Epidermal melanocyte (primary cell): ENCODE measurements at regions not wholly inside any gene's neighbourhood (a gene's known extent, or its start where the extent isn't known, plus 50 kb on each side); places are given as distances from the start of the nearest gene placed in this dataset.

Experiments used
- DNase-seq: peaks from one replicate; pipeline ENCODE4 v3.0.0; 2011; ENCODE audit warnings: low spot score; ENCODE audit not compliant: insufficient read length

DNA sequence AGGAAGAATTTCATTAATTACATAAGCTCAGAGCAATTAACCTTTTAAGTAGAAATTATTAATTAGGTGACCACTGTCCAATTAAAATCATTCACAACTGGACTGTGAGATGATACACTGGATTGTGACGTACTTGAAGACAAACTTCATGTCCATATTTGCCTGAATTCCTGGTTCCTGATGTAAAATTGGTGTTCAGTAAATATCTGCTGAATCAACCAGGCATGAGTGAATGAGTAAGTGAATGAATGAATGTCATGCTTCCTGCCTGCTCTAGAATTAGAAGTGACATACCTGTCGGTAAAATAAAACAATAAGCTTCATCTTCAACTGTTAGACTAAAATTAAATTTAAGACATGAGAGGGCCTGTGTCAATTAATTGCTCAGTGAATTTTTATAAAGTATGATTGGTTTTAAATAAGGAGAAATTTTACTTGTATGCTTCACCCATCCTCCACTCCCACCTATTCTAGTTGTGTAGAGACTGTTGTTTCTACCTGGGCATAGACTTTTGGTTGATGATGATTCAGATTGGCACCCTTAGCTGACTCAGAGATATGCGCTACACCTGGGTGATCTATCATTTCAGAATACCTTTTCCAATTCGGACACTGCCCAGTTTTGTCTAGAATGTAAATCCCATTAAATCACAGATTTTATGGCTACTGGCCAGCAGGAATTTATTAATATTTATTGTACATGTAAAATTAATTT, 56.9 kb upstream of the PTGS2 start:
- DNase-seq = no peak

DNA sequence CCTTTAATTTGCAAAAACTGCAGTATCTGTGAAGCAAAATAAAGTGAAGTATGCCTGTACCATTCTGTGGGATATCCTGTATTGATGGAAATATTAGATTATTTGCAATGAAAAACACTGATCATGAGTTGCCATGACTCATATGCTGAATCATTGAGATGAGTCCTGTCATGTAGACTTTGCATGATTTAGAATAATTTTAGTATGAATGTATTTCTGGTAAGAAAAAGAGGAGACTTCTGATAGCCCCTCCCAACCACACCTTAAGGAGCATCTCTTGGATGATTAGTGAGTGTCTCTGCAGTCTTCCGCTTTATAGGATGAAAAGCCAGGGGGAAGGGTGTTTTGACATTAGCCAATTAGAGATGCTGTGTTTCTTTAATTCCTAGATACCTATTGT, 55.2 kb upstream of the PTGS2 start:
- DNase-seq = no peak

DNA sequence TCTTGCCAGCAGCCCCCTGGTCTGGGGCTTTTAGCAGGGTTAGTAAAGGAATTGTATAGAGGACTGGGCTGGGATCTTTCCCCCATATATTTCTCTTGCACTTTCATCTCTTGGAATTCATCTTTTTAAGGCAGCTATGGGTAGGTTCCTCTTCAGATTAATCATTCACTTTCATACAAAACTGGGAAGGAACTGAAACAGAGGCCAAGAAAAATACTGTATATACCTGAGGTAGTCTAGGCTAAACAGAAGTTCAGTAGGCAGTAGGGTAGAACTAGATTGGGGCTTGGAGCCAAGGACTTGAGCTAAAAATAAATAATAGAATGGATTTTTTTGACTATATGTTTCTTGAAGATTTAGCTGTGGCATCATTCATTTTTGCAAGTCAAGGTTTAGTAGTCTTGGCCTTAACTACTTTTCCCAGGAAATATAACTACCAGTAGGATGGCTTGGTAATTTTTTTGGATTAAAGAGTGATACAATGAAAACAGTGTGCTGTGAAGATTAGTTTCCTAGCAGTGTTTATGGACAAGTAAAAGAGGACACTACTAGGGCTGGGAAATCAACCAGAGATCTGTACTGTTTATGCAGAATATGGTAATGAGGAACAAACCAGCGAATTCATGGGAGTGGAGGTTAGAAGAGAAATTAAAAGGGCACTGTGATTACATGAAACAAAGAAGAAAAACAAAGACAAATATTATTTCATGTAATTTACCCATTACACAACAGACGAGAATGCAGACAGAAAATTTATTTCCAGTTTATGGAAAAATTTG, 50.9 kb upstream of the PTGS2 start:
- no peak for DNase-seq
